DOHH2 (cell line): ENCODE measurements at regions not wholly inside any gene's neighbourhood (a gene's known extent, or its start where the extent isn't known, plus 50 kb on each side); places are given as distances from the start of the nearest gene placed in this dataset.

Experiments used
- H3F3A ChIP-seq: fragments of 200-600 bp; sonication (generic), shearing (Covaris generic); 2 replicates; pipeline ENCODE4 v1.6.0; 2016; ENCODE audit warnings: antibody characterized with exemption, mild to moderate bottlenecking; ENCODE audit not compliant: control insufficient read depth, insufficient read depth
- H3K27ac ChIP-seq: fragments of 200-600 bp; sonication (generic); 2 replicates; pipeline ENCODE4 v1.5.1; 2014; ENCODE audit warnings: low read depth, mild to moderate bottlenecking, low read length, moderate library complexity
- H3K27me3 ChIP-seq: fragments of 200-600 bp; sonication (generic); 2 replicates; pipeline ENCODE4 v1.6.1; 2014; ENCODE audit warnings: mild to moderate bottlenecking, low read length, mixed read lengths; ENCODE audit not compliant: control insufficient read depth
- H3K36me3 ChIP-seq: fragments of 200-600 bp; sonication (generic); 2 replicates; pipeline ENCODE4 v1.6.1; 2014; ENCODE audit warnings: mild to moderate bottlenecking, low read length, moderate library complexity, mixed read lengths; ENCODE audit not compliant: control insufficient read depth
- H3K4me1 ChIP-seq: fragments of 200-600 bp; sonication (generic); 2 replicates; pipeline ENCODE4 v1.6.1; 2014; ENCODE audit warnings: mild to moderate bottlenecking, low read length, mixed read lengths; ENCODE audit not compliant: control insufficient read depth
- H3K4me2 ChIP-seq: fragments of 200-600 bp; sonication (generic); 2 replicates; pipeline ENCODE4 v1.6.0; 2014; ENCODE audit warnings: mild to moderate bottlenecking, low read length, moderate library complexity
- H3K4me3 ChIP-seq: fragments of 200-600 bp; sonication (generic); 2 replicates; pipeline ENCODE4 v1.5.1; 2014; ENCODE audit warnings: mild to moderate bottlenecking, low read length, mixed read lengths
- H3K79me2 ChIP-seq: fragments of 200-600 bp; sonication (generic); 2 replicates; pipeline ENCODE4 v1.6.1; 2014; ENCODE audit warnings: mild to moderate bottlenecking, low read length, mixed read lengths; ENCODE audit not compliant: control insufficient read depth
- H3K9me2 ChIP-seq: fragments of 200-600 bp; sonication (generic); replicated peaks from 2 replicates; pipeline ENCODE4 v1.6.1; 2014; ENCODE audit warnings: mild to moderate bottlenecking, low read length, mixed read lengths; ENCODE audit not compliant: control insufficient read depth
- H3K9me3 ChIP-seq: fragments of 200-600 bp; sonication (generic); 2 replicates; pipeline ENCODE4 v1.6.1; 2014; ENCODE audit warnings: antibody characterized with exemption, low read length, mixed read lengths; ENCODE audit not compliant: control insufficient read depth, insufficient read depth
- H4K20me1 ChIP-seq: fragments of 200-600 bp; sonication (generic); 2 replicates; pipeline ENCODE4 v1.6.0; 2014; ENCODE audit warnings: low read depth, mild to moderate bottlenecking, antibody characterized with exemption, low read length, moderate library complexity; ENCODE audit not compliant: control insufficient read depth, insufficient read depth
- CTCF ChIP-seq: fragments of 200-600 bp; sonication (generic); IDR thresholded peaks from one replicate; pipeline ENCODE4 v1.5.1; 2014; ENCODE audit warnings: antibody characterized with exemption, mild to moderate bottlenecking, low read depth, low read length; ENCODE audit not compliant: poor library complexity, severe bottlenecking
- EZH2phosphoT487 ChIP-seq: fragments of 200-600 bp; sonication (generic); IDR thresholded peaks from 2 replicates; pipeline ENCODE4 v1.6.1; 2017; ENCODE audit warnings: borderline replicate concordance, mild to moderate bottlenecking, antibody characterized with exemption, low read length, moderate library complexity, mixed read lengths

- no peak overlapping the region for H3K4me3 ChIP-seq
- H3K4me2 ChIP-seq = no peak overlapping the region
- H3K36me3 ChIP-seq = no peaks in the 10 kb centered on the region
- TF ChIP-seq CTCF (no peak), EZH2phosphoT487 (no peak)
- no peaks in the 10 kb centered on the region for H3K4me1 ChIP-seq
- no peaks in the 10 kb centered on the region for H3K9me2 ChIP-seq
- H4K20me1 ChIP-seq = no peaks in the 10 kb centered on the region
- H3K27me3 ChIP-seq = 0 out of 2 replicates have a peak, but pooled peaks cover 2% of the 10 kb centered on the region
- H3K79me2 ChIP-seq = no peaks in the 10 kb centered on the region
- H3K9me3 ChIP-seq = no peaks in the 10 kb centered on the region
- no peaks in the 10 kb centered on the region for H3F3A ChIP-seq
- H3K27ac ChIP-seq = no peak overlapping the region
Observed at GRCh38 chr2:160703648-160704585, 210.3 kb upstream of the RBMS1 start.

- H3K4me1 ChIP-seq = no peaks in the 10 kb centered on the region
- no peaks in the 10 kb centered on the region for H3K36me3 ChIP-seq
- no peaks in the 10 kb centered on the region for H3F3A ChIP-seq
- H3K9me3 ChIP-seq = 0 out of 2 replicates have a peak, but pooled peaks cover 3% of the 10 kb centered on the region
- H4K20me1 ChIP-seq = no peaks in the 10 kb centered on the region
- H3K79me2 ChIP-seq = no peaks in the 10 kb centered on the region
- TF ChIP-seq EZH2phosphoT487 (no peak), CTCF (no peak)
- no peak overlapping the region for H3K4me2 ChIP-seq
- H3K27ac ChIP-seq = no peak overlapping the region
- H3K27me3 ChIP-seq = no peaks in the 10 kb centered on the region
- H3K9me2 ChIP-seq = peaks cover 2% of the 10 kb centered on the region; the same call in 1 of the 2 replicates
- H3K4me3 ChIP-seq = no peak overlapping the region
Observed at GRCh38 chr2:160715428-160715827, 221.8 kb upstream of the RBMS1 start.

GRCh38 chr2:160719116-160719515 is 225.5 kb upstream of the RBMS1 start:
- no peak overlapping the region for H3K4me2 ChIP-seq
- H3K27ac ChIP-seq = no peak overlapping the region
- no peaks in the 10 kb centered on the region for H3K27me3 ChIP-seq
- no peaks in the 10 kb centered on the region for H3F3A ChIP-seq
- H3K79me2 ChIP-seq = no peaks in the 10 kb centered on the region
- no peaks in the 10 kb centered on the region for H3K36me3 ChIP-seq
- no peak for TF ChIP-seq EZH2phosphoT487
- TF ChIP-seq CTCF = no peak
- H3K4me3 ChIP-seq = no peak overlapping the region
- no peaks in the 10 kb centered on the region for H3K4me1 ChIP-seq
- peaks cover 2% of the 10 kb centered on the region; the same call in 1 of the 2 replicates for H3K9me2 ChIP-seq
- H4K20me1 ChIP-seq = no peaks in the 10 kb centered on the region
- H3K9me3 ChIP-seq = no peaks in the 10 kb centered on the region
